ELR (cell line): ENCODE measurements at regions not wholly inside any gene's neighbourhood (a gene's known extent, or its start where the extent isn't known, plus 50 kb on each side); places are given as distances from the start of the nearest gene placed in this dataset.

Experiments
- DNase-seq: peaks from one replicate; pipeline ENCODE4 v3.0.0-alpha.2; 2015; ENCODE audit warnings: low read depth

DNA sequence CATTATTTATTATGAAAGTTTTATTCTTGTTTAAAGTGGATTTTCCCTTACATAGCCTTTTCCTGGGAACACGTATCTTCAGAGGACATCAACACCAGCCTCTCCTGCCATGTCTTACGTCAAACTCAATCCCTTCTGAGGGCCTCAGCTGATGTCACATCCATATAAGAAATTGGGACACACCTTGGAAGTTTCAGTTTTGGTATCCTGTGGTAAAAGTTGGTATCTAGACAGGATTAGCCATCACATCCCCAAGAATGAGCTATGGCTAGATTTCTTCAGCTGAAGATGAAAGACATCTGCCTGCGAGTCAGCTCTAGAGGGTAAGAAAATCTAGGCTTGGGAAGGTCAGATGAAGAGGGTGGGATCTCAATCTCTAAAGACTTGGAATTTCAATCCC is 75.8 kb upstream of the ZNF516 start:
- no peak for DNase-seq

DNA sequence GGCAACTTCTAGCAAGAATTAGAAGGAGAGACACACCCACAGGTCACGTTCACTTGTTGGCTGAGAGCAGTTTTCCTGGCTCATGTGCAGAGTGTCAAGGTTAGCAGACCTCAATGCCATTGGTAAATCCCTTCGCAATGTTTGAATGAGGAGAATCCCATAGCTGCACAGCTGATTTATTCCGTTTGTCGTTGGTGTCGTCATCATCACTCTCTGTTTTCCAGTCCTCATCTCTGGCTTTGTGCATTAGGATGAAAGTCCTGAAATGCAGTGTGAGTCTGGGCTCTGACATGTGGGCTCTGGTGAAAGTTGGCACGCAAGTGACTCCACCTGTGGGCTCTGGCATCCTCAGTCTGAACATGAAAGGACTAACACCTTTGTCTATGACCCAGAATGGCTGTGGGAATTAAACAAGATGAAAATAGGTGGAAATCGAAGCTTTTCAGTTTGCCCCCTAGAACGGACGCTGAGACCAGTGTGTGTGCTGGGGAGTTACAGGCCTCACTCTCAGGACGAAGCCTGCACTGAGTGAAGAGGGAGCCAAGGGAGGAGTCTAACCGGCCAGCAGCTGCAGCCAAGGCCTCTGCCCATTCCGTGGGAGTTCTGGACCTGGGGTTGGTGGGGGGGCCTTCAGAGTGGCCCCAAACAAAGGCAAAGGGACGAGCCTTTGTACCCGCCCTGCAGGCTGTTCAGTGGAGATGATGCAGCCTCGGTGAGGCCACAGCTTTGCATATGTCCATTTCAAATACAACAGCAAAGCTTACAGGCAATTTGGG is 74.8 kb upstream of the ZNF516 start:
- DNase-seq = no peak

DNA sequence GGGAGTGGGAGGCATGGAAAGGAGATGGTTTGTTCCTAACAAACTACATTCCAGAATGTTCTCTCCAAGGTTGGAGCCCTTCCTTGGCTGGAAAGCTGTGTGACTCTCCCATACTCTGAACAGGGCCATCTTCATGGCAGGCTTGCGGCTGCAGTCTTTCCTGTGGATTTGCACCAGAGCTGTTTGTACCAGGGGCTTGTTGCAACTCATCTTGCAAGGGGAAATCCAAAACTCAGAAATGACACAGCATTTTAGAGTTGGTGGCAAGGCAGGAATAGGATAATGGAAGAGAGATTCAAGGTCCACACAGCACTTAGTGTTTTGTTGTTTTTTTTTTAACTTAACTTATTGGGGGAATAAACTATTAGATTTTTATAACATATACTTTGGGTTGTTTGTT is 73.7 kb upstream of the ZNF516 start:
- no peak for DNase-seq

DNA sequence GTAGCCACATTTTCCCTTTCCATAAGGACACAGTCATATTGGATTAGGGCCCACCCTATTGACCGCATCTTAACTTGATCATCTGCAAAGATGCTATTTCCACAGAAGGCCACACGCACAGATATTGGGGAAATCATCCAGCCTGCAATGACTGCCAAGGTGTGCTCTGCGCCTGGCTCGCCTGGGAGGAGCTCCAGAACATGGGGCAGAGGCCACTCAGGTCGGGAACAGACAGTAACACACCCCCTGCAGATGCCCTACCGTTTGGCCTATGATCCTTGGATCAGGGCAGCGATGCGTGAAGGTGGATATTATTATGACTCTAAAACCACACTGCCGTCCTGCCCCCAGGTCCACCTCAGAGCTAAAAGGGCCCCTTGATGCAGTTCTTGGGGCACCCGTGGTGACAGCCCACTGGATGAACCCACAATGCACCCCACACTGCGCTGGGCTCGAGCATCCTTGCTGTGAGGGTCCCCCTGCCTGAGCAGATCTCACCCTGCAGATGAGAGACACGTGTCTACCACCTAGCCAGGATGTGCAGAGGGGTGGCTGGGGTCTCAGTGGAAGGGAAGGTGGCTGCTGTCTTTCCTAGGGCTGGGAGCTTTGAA is 72.9 kb upstream of the ZNF516 start:
- DNase-seq = no peak

DNA sequence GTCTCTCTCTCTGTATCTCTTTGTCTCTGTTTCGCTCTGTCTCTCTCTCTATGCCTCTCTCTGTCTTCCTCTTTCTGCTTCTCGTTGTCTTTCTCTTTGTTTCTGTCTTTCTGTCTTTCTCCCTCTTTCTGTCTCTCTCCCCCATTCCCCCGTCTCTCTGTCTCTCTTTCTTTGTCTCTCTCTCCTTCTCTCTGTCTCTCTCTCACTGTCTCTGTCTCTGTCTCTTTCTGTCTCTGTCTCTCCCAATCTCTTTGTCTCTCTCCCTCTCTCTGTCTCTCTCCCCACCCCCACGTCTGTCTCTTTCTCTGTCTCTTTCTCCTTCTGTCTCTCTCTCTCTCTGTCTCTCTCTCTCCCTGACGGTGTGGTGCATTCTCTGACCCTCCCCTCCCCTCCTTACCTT is 71.9 kb upstream of the ZNF516 start:
- no peak for DNase-seq

DNA sequence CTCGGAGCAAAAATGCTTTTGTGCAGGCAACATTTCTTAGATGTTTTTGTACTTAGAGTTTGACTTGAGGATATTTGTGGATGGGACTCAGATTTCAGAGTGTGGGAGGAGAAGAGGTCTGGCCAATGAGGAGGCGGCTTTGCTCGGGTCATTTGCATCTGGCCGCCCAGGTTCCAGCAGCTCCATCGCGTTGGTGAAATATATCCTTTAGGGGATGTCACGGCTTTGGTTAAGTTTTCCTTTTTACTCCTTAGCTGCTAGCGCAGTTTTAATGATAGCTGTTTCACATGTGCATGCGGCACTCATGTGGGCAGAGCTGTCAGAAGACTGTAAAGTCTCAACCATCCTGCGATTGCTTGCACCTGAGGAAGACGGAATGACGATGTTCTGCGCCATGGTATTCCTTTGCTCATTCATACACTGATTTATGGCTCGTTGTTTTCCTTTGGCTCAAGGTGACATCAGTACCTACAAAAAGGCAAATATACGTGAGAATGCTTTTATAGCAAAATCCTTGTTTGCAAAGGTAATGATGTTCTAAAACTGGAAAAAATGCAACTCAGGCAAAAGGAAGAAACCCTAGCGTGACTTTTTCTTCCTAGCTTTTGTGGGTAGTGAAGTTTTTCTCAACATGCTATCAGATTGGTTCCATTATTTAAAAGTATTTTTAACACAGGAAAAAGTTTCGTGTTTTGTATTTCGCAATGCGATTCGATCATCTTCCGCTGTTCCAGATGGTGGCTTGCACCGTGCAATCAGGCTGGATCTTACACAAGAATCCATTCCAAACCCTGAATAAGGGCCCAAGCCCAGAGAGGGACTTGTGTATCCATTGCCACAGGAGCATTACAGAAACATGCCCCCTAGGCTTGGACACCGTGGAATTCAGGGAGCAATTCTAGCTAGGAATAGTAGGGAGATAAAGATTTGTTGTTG is 70.5 kb upstream of the ZNF516 start:
- DNase-seq = peak; percentile 91

DNA sequence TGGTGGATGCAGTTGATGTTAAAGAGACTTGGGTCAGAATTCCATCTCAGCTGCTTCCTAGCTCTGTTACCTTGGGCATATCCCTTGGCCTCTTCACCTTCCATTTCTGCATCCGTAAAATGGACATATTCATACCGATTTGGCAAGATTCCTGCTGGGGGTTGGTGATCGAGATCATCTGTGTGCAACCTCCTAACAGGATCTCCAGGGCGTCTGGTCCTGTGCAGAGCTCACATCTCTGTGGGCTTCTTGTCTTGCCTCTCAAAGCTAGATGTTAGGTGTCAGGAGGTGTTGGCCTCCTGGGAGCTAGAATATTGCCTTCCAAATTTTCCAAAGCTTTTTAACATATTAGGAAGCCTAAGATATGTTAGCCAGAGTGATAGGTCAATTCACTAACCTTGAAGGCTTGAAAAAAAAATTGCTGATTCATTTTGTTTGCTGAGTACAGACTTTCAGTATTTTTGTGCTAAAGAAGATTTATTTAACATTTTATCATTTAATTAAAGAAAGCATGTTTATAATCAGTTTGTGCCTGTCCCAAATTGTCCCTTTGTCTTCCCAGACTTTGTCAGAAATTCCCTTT is 69.7 kb upstream of the ZNF516 start:
- DNase-seq = no peak

DNA sequence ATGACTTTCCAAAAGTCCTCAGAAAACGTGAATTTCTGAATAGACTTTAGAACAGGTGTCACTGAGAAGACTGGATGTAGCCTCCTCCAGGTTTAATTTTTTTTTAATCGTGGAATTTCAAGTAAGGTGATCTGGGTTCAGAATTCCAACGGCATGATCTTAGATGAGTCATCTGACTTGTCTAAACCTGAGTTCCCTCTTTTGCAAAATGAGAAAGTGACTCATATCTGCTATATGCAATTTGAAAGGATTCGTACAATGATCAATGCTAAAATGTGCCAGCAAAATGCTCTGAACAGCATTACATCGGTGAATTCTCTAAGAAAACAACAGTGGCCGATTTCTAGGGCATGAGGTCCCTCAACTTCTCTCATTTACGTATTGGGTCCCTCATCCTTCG is 69.1 kb upstream of the ZNF516 start:
- DNase-seq = peak; percentile 94

DNA sequence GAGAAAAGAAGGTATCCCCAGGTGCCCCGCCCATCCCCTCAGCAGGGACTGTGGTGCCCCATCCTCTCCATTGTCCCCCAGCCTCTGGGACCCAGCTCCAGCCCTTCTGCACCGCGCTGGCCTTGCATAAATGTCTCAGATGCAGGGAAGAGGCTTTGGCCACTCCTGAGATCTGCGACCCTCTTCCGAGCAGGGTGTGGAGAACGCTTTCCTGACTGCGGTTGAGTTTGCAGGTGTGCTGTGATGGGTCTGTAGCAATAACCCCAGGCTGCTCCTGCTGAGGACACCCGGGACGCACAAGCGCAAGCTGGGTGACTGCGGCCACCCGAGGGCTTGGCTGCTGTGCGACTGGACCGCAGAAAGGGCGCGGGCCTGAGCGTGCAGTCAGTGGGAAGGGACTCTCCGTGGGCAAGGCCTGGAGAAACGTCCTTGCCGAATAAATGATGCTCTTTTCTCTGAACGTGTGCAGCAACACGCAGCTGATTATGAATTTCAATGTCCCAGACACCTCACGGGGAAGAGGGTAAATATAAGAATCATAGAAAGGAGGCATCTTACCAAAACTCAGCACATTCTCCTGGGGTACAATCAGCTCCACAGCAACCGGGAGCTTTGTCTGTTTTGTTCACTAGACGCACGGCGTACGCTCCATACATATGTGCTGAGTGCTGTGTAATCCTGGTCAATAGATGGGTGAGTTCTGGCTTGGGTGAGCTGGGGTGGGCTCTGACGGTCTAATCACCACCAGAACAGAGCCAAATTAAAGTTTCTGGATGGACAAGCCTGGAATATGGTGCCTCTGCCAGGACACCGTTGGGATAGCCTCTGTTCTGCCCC is 67.5 kb upstream of the ZNF516 start:
- DNase-seq = no peak

DNA sequence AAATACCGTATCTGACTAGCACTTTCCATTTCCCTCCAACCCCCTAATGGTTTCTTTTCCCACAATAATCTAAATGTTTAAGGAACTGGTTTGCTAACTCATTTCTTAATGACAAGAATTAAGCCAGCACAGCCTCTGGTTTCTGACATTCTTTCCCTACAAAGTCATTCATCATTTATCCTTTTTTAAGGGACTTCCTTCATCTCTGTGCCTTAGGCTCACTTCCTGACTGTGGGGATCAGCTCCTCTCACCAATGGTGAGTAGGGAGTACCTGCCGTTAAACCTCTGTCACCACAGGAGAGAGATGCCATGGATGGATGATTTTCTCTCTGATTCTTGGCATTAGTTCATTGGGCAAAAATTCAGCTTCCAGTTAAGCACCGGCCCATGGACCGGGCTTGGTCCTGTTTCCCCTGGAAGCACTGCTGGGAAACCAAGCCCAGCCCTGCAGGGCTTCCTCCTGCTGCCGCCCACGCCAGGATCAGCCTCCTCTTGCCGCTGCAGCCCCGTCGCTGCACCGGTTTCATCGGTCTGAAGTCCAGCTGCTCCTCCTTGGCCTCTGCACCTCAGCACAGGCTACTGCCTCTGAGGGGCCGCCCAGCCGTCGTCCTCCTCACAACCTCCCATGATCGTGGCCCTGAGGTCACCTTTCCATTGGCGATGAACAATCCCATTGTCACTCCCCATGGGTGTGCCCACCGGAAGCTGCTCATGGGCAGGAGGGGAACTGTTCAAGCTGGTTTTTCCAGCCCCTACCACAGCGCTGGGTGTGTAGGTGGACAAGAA is 64.0 kb upstream of the ZNF516 start:
- DNase-seq = peak; percentile 6

DNA sequence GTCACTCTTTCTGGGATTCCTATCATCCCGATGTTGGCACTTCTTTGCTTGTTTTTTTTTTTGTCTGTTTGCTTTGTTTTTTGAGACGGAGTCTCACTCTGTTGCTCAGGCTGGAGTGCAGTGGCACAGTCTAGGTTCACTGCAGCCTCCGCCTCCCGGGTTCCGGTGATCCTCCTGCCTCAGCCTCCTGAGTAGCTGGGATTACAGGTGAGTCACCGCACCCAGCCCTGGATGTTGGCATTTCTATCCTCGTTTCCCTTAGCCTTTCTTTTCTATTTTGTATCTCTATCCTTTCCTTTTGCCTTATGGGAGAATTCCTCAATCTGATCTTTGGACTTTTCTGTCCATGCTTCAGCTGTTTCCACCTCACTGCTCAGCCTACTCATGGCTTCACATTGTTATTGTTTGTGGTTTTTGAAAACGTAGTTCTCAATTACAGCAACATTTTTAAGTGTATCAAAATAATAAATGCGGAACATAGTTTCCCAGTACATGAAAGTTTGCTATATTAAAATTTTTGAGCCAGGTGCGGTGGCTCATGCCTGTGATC is 62.1 kb upstream of the ZNF516 start:
- no peak for DNase-seq

DNA sequence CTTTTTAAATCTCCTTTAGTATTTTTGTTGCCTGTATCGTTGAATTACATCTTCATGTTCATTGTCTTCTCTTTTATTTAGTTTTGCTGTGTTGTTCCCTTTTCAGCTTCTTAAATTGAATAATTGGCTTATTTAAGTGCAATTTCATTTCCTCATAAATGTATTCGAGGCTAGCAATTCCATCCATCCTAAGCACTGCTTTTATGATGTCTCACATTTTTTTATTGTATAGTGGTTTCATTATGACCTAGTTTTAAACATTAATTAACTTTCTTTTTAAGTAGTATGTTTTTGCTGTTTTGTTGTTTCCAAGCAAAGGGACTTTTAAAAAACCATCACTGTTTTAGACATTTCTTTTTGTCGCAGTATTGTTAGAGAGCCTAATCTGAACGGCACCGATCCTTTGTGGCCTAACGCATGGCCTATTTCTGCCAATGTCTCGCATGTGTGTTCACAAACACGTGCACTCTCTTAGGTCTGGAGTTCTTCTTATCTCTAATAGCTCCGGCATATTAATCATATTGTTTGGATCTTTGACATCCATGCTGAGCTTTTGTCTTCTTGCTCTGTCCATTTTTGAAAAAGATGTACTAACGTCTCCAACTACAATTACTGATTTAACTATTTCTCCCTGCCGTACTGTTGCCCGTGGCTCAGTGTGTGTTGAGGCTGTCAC is 59.6 kb upstream of the ZNF516 start:
- no peak for DNase-seq

DNA sequence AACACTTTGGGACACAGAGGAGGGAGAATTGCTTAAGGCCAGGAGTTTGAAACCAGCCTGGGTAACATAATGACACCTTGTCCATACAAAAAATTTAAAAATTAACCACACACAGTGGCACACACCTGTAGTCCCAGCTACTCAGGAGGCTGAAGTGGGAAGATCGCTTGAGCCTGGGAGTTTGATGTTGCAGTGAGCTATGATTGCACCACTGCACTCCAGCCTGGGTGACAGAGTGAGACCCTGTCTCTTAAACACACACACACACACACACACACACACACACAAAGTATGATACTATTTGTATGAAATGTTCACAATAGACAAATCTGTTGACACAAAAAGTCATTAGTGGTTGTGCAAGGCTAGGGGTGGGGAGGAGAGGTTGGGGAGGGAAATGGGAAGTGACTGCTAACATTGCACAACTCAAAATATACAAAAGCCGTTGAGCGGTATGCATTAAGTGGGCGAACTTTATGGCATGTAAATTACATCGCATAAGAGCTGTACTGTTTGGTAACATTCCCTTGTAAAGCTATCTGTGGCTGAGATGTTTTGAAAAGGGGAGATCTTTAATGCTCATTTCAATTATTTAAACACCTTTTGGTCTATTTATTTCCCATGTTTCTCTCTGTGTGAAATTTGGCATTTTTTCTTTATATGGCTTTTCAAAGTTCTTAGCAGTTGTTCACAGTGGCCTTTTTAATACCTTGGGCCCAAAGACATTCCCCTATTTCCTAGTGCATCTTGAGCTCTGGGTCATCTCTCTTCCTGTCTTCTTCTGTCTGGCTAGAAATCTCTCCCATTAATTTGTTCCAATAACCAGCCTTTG is 58.9 kb upstream of the ZNF516 start:
- DNase-seq = peak; percentile 44

DNA sequence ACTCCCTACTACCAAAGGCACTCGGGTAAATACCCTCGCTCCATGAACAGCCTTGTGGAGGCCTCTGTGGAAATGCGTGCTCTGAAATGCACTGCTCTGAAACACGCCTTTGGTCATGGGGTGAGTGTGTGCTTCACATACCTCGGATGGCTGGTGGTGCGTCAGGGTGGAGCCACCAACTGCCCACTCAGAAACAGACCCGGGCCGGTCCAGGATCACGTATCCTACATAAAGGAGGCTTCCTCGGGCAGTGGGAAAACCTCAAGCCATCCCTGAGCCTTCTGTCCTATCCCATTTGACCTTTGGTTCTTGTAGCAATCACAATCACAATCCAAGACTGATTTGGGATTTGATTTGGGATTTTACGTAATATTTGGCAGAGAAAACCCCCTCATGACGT is 53.5 kb upstream of the ZNF516 start:
- no peak for DNase-seq

DNA sequence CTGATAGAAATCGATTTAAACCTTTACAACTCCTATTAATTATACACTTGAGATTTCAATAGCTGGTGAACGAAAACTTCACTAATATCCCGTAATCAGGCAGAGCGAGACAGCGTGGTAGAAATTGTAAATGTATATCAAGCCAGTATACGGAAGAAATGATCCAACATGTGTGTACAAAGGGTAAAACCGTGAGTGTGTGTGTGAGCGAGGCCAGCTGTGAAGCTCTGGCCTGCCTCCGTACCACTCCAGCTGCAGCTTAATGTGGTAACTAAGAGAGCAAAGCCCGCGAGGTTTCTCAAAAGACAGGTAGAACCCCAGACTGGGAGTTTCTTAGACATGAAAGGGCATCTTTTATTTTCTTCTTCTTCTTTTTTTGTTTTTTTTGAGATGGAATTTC is 52.3 kb upstream of the ZNF516 start:
- DNase-seq = no peak

DNA sequence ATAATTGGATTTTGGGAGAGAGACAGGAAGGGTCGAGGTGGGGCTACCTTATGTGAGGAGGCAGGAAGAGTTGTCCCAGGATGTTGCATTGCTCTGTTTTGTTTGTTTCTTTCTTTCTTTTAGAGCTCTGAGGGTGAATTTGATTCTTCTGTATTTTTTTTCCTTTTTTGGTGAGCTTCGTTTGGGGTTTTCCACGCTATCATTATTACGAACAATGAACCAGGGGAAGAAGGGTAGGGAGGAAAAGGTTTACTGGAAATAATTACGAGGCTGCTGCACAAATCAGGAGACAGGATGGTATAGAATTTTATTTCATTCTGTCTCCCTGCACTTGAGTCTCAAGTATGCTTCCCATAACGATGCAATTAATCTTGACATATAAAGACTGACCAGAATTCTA is 51.4 kb upstream of the ZNF516 start:
- DNase-seq = no peak

DNA sequence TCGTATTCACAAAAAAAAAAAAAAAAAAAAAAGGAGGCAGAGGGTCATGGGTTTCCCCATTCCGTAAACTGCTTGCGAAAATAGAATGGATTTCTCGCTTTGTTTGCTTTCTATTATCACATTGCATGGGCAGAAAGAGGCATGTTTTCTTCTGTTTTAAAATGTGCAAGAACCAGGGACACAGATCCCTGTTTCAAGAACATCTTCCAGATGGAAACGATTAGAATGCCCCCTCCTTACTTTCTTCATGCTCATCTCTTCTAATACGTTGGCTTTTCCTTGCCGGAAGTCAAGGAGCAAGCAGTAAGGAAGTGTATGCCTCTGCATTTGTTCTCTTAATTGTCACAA is 51.0 kb upstream of the ZNF516 start:
- DNase-seq = no peak

DNA sequence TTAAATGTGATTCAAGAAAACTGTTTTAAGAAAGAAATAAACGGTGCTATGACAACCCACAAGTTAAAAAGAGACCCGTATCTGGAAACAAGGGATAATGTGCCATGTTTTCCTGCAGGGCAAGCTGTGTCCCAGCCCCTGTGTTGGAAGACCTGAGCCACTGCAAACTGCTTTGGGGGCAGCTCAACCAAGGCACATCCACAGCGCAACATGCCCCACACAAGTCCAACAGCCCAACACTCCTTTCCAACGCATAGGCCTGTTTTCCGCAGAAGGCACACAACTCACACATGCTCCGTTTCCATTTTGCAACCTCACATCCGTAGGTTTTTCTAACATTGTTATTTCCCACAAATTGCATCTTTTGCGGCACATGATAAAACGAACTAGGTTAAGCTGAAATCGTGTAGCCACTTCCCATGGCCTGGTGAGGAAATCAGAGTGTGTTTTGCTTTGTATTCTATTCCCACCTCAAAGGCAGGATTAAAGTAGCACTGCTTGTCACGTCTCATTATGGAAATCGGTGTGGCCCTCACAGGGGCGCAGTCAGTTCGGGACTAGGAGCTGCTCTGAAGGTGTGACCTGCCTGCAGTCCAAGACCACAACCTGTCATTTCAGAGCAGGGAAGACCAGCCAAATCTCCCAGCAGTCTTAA is 50.5 kb upstream of the ZNF516 start:
- DNase-seq = no peak
